Spleen (tissue), 11 donors: ENCODE measurements at regions not wholly inside any gene's neighbourhood (a gene's known extent, or its start where the extent isn't known, plus 50 kb on each side); places are given as distances from the start of the nearest gene placed in this dataset.

Experiments used
- DNase-seq: peaks from one replicate; pipeline ENCODE4 v3.0.0-alpha.2; 2020
- H3K27ac ChIP-seq, 8 donors: fragments of 200-600 bp; sonication (generic) in 7 of 8; 1 replicate in 4 of 8; 2 replicates in 4 of 8; pipeline versions ENCODE4 v1.5.0 to v1.8.0; 2016 to 2021; ENCODE audit warnings: inconsistent platforms in 4 of 8, mild to moderate bottlenecking in 4 of 8, moderate library complexity in 1 of 8
- H3K27me3 ChIP-seq, 7 donors: fragments of 200-600 bp; sonication (generic) in 6 of 7; replicated peaks in 1 of 7; 1 replicate in 4 of 7; 2 replicates in 3 of 7; pipeline versions ENCODE4 v1.5.0 to v1.8.0; 2016 to 2021; ENCODE audit warnings: inconsistent platforms in 3 of 7, mild to moderate bottlenecking in 1 of 7
- H3K36me3 ChIP-seq, 6 donors: fragments of 200-600 bp; sonication (generic) in 5 of 6; 1 replicate in 4 of 6; 2 replicates in 2 of 6; pipeline versions ENCODE4 v1.5.0 to v1.8.0; 2016 to 2021; ENCODE audit warnings: inconsistent platforms in 2 of 6
- H3K4me1 ChIP-seq, 6 donors: fragments of 200-600 bp; sonication (generic) in 5 of 6; 1 replicate in 3 of 6; 2 replicates in 3 of 6; pipeline versions ENCODE4 v1.5.0 to v1.8.0; 2016 to 2021; ENCODE audit warnings: inconsistent platforms in 3 of 6
- H3K4me3 ChIP-seq, 8 donors: fragments of 200-600 bp; sonication (generic) in 7 of 8; 1 replicate in 4 of 8; 2 replicates in 4 of 8; pipeline versions ENCODE4 v1.5.0 to v1.8.0; 2016 to 2021; ENCODE audit warnings: inconsistent platforms in 4 of 8, mild to moderate bottlenecking in 4 of 8, moderate library complexity in 2 of 8
- H3K9me3 ChIP-seq, 8 donors: fragments of 200-600 bp; sonication (generic) in 7 of 8; 1 replicate in 4 of 8; 2 replicates in 4 of 8; pipeline versions ENCODE4 v1.5.0 to v1.8.0; 2016 to 2021; ENCODE audit warnings: inconsistent platforms in 4 of 8
- CTCF ChIP-seq, 11 experiments: fragments of 200-600 bp in 7 of 11; fragments of 450-650 bp in 4 of 11; sonication (generic) in 4 of 11; IDR thresholded peaks in 8 of 11; conservative IDR thresholded peaks in 3 of 11; 1 replicate in 7 of 11; 2 replicates in 4 of 11; pipeline versions ENCODE4 v1.4.0 to v1.8.0; 2016 to 2021; ENCODE audit warnings: antibody characterized with exemption in 11 of 11, inconsistent platforms in 4 of 11, mild to moderate bottlenecking in 1 of 11
- POLR2A ChIP-seq, 3 donors: fragments of 450-650 bp; IDR thresholded peaks; one replicate each; pipeline ENCODE4 v1.5.1; 2017; ENCODE audit warnings: antibody characterized with exemption in 3 of 3, mild to moderate bottlenecking in 1 of 3
- POLR2AphosphoS5 ChIP-seq, 3 donors: sonication (generic); formaldehyde crosslinking; IDR thresholded peaks; one replicate each; pipeline ENCODE4 v1.5.1; 2017; ENCODE audit warnings: antibody characterized with exemption in 3 of 3
- WGBS, 5 donors: extraction: QIAGEN DNeasy Blood & Tissue Kit in 3 of 5; methylation state at CpG; one replicate each; pipeline versions ENCODE4 v1.1.5 to v1.1.7; 2013 to 2018; 5-methylcytosine and 5-hydroxymethylcytosine counted together
- intact Hi-C: fragments of 100-400 bp; cut with DNase I; formaldehyde crosslinking; loops from one replicate; pipeline ENCODE4 v1.15.0; 2023; ENCODE audit warnings: low total_unique reads
- donor health status: healthy with polysubstance abuse.
- donor health status: DM: no; HTN: no; CAD: no; lungs with moderate emphysema.
- donor health status: DM: no; HTN: no; CAD: no.
- donor health status: Bipolar disorder and iron deficiency.
- donor health status: healthy.
- donor health status: DM: no; HTN: no; CAD: no.
- donor health status: DM: yes; HTN: yes; CAD: no.

- peak overlapping the region in 3 of 8 donors; percentile 13 to 33 (median 16) for H3K4me3 ChIP-seq
- peaks cover 0 to 10% (median 0%) of the 10 kb centered on the region in 8 donors for H3K9me3 ChIP-seq
- H3K36me3 ChIP-seq, result no peaks in the 10 kb centered on the region
- 66 to 80% (median 75%) methylated on average over 7 to 9 of the region's 9 CpGs for WGBS, 5 donors
- no peak for DNase-seq
- TF ChIP-seq POLR2AphosphoS5 (IDR thresholded peaks at IDR 0.05), result no peak
- TF ChIP-seq CTCF (IDR thresholded peaks at IDR 0.05 in 8 of 11, conservative IDR thresholded peaks at IDR 0.05 in 3 of 11), result no peak
- no peak for TF ChIP-seq POLR2A (IDR thresholded peaks at IDR 0.05)
- H3K4me1 ChIP-seq, result peaks cover 0 to 32% (median 11%) of the 10 kb centered on the region in 6 donors
- H3K27me3 ChIP-seq, result peaks cover 0 to 6% (median 0%) of the 10 kb centered on the region in 7 donors
- H3K27ac ChIP-seq, result peak overlapping the region in 2 of 8 donors; percentile 46 to 56
- intact Hi-C loops, result no loop called here
Measured at GRCh38 chr3:194984622-194985021, 286.3 kb downstream of the XXYLT1 start.

DNA sequence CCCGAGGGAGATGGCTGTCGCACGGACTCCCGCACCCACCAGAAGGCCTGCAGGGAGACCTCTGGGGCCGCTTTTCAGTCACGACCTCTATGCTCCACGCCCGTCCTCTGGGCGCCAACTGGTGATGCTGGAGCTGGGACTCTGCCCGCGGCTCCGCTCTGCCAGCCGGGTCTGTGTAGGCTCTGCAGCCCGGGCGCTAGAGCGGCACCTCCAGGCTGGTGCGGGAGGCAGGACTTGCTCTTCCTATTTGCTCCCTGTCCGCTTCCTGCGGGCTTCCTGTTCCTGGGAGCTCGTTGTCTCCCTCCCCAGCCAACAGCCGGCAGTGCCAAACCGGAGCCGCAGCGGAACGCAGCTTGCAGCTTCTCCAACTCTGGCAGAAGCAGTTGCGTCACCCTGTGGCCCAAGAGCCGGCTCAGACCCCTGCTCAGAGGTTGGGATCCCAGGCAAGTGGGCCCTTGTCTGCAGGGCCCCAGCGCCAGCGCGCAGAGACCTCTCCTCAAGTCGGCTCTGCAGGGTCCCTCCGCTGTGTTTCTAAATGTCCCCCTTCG is 285.9 kb downstream of the XXYLT1 start:
- peaks cover 0 to 32% (median 11%) of the 10 kb centered on the region in 6 donors for H3K4me1 ChIP-seq
- intact Hi-C loops, result no loop called here
- peak; percentile 84 for DNase-seq

DNA sequence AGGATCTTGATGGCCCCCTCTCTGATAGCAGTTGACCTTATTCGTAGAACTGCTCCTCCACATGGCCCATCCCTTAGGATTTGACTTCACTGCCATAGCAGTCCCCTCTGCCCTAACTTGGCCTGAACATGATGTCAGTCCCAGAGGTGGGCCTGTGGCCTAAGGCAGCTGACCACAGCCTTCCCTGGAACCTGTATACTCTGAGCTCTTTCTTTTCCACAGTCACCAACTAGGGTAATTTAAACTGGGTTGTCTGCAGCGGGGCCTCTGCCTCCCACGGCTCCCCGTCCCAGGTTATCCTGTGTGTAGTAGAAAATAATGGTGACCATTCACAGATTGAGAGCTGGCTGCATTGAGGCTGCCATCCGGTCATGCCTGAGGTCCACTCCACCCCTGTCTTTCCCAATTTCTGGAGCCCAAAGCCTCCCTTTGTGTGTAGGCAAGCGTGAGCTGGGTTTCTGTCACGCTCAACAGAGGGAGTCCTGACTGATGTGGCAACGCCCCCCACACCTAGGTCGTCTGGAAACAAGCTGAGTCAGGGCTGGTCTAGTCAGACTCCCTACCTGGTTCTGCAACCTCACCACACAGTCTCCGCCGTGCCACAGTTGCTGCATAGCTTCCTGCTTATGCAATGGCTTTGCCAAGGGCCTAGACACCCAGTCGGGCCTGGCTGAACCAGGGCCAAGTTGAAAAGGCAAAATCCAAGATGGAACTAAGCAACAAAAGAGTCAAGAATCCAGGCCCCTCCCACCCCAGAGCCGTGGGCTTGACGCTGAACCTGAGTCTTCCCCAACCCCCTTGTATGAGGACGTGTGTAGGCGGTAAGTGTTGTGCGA is 284.5 kb downstream of the XXYLT1 start:
- Histone ChIP-seq H3K9me3 (peaks cover 0 to 10% (median 0%) of the 10 kb centered on the region in 8 donors), H3K4me3 (no peak overlapping the region), H3K36me3 (no peaks in the 10 kb centered on the region), H3K27me3 (peaks cover 0 to 6% (median 0%) of the 10 kb centered on the region in 7 donors), H3K27ac (peak overlapping the region in 2 of 8 donors; percentile 14 to 56), H3K4me1 (peaks cover 0 to 32% (median 11%) of the 10 kb centered on the region in 6 donors)
- 51 to 79% (median 67%) methylated on average over 17 of the region's 17 CpGs for WGBS, 5 donors
- peak; percentile 86 for DNase-seq
- no peak for TF ChIP-seq POLR2A (IDR thresholded peaks at IDR 0.05)
- peak in 1 of 3 donors; percentile 31 for TF ChIP-seq POLR2AphosphoS5 (IDR thresholded peaks at IDR 0.05)
- intact Hi-C loops, result no loop called here

More for the DNA sequence above, 285.9 kb downstream of the XXYLT1 start:
- TF ChIP-seq POLR2AphosphoS5 (IDR thresholded peaks at IDR 0.05) (peak in 2 of 3 donors; percentile 30), CTCF (IDR thresholded peaks at IDR 0.05 in 8 of 11, conservative IDR thresholded peaks at IDR 0.05 in 3 of 11) (peak in 1 of 11 experiments; percentile 8), POLR2A (IDR thresholded peaks at IDR 0.05) (no peak)
- Histone ChIP-seq H3K27me3 (peaks cover 0 to 6% (median 0%) of the 10 kb centered on the region in 7 donors), H3K9me3 (peaks cover 0 to 10% (median 0%) of the 10 kb centered on the region in 8 donors), H3K36me3 (no peaks in the 10 kb centered on the region), H3K27ac (peak overlapping the region in 3 of 8 donors; percentile 4 to 56 (median 46)), H3K4me3 (peak overlapping the region in 3 of 8 donors; percentile 13 to 33 (median 16))
- 37 to 57% (median 43%) methylated on average over 27 to 33 of the region's 33 CpGs for WGBS, 5 donors

DNA sequence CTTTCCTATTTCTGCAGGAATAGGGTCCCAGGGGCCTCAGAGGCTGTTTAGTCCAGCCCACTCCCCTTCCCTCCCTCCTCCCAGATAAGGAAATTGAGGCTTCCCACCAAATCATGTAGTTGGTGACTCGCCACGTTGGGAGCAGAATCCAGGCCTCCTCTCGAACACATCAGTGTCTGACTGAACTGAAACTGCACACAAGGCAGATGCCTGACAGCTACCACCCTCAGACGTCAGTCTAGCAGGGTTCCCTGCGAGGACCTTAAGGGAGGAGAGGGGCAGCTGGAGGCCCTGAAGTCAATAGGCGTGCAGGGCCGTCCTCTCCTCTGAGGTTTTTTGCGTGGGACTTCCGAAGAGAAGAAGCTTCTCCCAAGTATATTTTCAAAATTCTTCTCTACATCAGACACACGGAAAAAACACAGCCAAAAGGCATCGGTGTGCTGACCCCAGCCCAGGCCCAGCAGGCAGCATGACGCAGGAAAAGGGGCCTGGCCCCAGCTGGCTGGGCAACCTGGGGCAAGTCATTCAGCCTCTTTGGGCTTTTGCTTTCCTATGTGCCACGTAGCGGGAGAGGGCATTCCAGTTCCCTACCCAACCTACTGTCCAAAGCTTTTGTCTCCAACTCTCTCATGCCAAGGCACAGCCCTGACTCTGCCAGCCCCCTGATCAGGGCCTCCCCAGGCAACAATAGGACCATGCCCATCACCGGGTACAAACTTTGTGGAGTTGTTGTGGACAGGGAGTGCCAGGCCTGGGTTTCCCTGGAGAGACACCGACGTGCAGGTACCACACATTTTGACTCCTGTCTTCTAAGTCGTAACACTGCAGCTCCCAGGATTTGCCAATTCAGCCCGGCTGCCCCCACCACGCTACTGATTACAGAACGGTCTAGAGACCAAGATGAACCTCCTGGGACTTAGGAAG is 283.1 kb downstream of the XXYLT1 start:
- Histone ChIP-seq H3K36me3 (no peaks in the 10 kb centered on the region), H3K4me3 (no peak overlapping the region), H3K27me3 (peaks cover 0 to 6% (median 0%) of the 10 kb centered on the region in 7 donors), H3K4me1 (peaks cover 0 to 32% (median 11%) of the 10 kb centered on the region in 6 donors), H3K27ac (no peak overlapping the region), H3K9me3 (no peaks in the 10 kb centered on the region)
- 76 to 87% (median 82%) methylated on average over 20 to 21 of the region's 21 CpGs for WGBS, 5 donors
- intact Hi-C loops, result no loop called here
- no peak for DNase-seq
- TF ChIP-seq POLR2A (IDR thresholded peaks at IDR 0.05) (no peak), CTCF (IDR thresholded peaks at IDR 0.05 in 8 of 11, conservative IDR thresholded peaks at IDR 0.05 in 3 of 11) (no peak), POLR2AphosphoS5 (IDR thresholded peaks at IDR 0.05) (no peak)
